Stimulated activated CD4-positive, alpha-beta T cell treated with anti-CD3 and anti-CD28 coated beads, Interleukin-1b, Interleukin-23, amount 100 ng/mL, for 1 hour (primary cell): ENCODE measurements at regions not wholly inside any gene's neighbourhood (a gene's known extent, or its start where the extent isn't known, plus 50 kb on each side); places are given as distances from the start of the nearest gene placed in this dataset.

Experiments
- DNase-seq, 2 donors: peaks; one replicate each; pipeline ENCODE4 v3.0.0-alpha.2; 2020; ENCODE audit warnings: low read depth in 2 of 2

- no peak for DNase-seq
These were observed 109.1 kb upstream of the DIPK2B start for GRCh38 chrX:45309801-45310200.

DNA sequence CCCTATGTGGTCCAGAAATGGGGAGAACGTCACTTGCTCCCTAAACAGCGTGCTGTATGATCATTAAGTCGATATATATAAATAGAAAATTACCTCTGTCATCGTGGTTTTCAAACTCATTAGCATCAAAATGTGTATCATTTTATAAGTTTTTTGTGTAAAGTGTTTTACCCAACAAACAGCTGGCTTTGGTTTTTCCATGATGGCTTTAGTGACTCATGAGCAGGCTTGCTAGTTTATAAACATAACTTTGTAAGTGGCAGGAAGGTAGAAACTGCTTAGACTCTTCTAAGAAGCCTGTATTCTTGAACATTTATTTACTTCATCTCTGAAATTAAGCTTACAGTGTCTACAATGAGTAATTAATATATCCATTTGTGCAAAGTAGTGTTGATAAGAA is 108.4 kb upstream of the DIPK2B start:
- DNase-seq = no peak

DNA sequence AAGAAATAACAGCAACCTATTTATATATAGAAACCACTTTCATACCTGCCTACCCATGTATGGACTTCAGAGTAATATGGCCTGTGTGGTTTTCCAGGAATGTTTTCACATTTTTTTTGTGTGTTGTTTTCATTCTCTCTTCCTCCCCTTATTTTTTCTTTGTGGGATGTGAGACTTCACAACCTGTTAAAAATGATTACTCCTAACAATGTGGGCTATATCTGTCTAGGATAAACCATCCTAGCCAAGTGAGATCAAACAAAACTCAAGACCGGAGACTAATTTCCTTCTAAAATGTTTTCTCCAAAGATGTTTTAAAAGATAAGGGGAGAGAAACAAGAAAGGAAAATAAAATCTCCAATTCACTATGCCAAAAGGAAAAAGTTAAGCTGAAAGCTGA is 106.1 kb upstream of the DIPK2B start:
- no peak for DNase-seq

- no peak for DNase-seq
These were observed 100.0 kb upstream of the DIPK2B start for GRCh38 chrX:45300638-45301037.

- no peak for DNase-seq
These were observed 94.7 kb upstream of the DIPK2B start for GRCh38 chrX:45295259-45295986.

- no peak for DNase-seq
These were observed 73.9 kb upstream of the DIPK2B start for GRCh38 chrX:45274576-45274975.

DNA sequence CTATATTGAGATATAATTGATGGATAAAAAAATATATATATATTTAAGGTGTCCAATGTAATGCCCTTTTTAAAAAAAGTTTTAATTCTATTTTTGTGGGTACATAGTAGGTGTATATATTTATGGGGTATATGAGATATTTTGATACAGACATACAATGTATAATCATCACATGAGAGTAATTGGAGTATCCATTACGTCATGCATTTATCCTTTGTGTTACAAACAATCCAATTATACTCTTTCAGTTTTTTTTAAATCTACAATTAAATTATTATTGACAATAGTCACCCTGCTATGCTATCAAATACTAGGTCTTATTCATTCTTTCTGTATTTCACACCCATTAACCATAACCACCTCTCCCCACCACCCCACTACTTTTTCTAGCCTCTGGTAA is 66.3 kb upstream of the DIPK2B start:
- DNase-seq = no peak

- DNase-seq = no peak
These were observed 65.8 kb upstream of the DIPK2B start for GRCh38 chrX:45266456-45266855.

DNA sequence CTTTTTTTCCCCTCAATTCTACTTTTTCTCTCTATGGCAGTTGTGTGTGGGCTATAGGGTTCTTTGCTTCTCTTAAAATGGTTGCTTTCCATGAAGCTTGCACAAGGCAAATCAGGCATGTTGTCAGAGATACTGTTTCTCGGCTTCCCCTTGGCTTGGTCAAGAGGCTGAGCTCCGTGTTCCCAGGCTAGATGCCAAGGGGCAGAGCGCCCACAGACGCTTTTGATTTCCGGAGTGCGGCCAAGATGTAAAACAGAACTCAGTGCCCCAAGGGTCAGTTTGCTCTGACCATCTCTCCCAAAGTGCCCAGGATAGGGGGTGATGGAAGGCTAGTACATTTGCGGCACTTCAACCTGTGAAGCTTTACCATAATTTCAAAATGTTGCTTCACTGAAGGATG is 64.2 kb upstream of the DIPK2B start:
- DNase-seq = no peak

- DNase-seq = no peak
These were observed 60.8 kb upstream of the DIPK2B start for GRCh38 chrX:45261471-45261870.

DNA sequence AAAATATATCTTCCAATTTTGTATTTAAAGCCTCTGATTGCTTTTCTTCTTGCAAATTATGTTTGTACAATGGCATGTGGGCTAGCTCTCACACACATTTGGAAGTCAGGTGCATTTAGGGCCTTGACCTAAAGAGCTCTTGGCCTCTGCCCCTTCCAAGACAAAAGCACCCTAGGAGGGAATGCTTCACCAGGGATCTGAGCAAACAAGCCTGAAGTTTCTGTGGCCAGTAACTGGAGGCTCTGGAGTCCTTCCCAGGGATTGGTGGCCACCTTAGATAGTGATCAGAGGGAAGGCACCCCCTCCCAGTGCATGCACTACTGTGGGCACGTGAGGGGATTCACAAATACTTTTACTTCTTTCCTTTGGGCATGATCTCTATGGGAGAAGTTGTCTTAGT is 60.3 kb upstream of the DIPK2B start:
- no peak for DNase-seq

GRCh38 chrX:45258731-45259402 is 58.2 kb upstream of the DIPK2B start:
- no peak for DNase-seq
